GM10266 (cell line): ENCODE measurements at regions not wholly inside any gene's neighbourhood (a gene's known extent, or its start where the extent isn't known, plus 50 kb on each side); places are given as distances from the start of the nearest gene placed in this dataset.
"Not testable (repeated sequence)": the region's sequence is repeated elsewhere in the genome, so short reads cannot be mapped to it uniquely, and the experiment has no call there.

Experiments used
- DNase-seq: peaks from one replicate; pipeline ENCODE4 v3.0.0; 2012; ENCODE audit errors: extremely low spot score
- TF ChIP-seq, protein P1 (sequence below): IDR thresholded peaks from 2 replicates; pipeline ENCODE4 v1.5.1; 2012; ENCODE audit warnings: mild to moderate bottlenecking, low read depth; ENCODE audit not compliant: control insufficient read depth, insufficient read depth; ENCODE audit errors: missing control alignments

DNA sequence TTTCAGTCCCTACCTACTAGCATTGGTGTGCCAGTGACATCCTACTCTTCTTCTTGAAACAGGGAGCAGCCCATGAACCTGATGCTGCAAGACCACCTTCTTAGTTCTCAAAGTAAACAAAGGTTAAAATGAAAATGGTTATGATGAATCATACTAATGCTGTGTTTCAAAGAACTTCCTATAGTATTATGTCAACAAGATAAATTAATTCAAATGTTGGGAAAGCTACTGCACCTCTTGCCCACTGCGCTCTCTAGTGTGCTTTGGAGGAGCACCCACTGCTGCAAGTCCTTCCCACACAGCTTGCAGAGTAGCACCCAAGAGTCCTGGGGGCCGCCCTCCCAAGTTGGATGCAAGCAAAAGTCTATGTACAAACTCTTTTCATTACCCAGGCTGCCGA lies 81.1 kb downstream of the CD200R1L start:
- DNase-seq: no peak
- TF ChIP-seq, protein P1, sequence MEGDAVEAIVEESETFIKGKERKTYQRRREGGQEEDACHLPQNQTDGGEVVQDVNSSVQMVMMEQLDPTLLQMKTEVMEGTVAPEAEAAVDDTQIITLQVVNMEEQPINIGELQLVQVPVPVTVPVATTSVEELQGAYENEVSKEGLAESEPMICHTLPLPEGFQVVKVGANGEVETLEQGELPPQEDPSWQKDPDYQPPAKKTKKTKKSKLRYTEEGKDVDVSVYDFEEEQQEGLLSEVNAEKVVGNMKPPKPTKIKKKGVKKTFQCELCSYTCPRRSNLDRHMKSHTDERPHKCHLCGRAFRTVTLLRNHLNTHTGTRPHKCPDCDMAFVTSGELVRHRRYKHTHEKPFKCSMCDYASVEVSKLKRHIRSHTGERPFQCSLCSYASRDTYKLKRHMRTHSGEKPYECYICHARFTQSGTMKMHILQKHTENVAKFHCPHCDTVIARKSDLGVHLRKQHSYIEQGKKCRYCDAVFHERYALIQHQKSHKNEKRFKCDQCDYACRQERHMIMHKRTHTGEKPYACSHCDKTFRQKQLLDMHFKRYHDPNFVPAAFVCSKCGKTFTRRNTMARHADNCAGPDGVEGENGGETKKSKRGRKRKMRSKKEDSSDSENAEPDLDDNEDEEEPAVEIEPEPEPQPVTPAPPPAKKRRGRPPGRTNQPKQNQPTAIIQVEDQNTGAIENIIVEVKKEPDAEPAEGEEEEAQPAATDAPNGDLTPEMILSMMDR: no peak

DNA sequence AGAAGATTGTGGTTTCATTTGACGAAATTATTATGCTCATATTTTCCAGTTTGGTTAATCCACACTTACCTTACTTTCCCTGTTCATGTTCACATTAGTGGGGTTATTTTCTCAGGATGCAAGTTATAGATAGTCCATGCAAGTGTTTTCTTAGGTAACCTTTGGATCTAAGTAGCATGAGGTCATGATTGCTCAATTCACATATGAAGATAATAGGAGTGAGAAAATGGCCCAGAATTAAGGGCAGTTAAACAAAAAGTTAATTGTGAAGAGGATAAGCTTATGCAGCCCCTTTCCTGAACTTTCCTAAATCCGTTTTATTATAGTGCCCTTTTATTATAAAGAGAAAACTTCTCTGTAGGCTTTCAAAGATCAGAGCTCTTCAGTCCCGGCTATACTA lies 83.4 kb downstream of the CD200R1L start:
- TF ChIP-seq, protein P1: no peak

DNA sequence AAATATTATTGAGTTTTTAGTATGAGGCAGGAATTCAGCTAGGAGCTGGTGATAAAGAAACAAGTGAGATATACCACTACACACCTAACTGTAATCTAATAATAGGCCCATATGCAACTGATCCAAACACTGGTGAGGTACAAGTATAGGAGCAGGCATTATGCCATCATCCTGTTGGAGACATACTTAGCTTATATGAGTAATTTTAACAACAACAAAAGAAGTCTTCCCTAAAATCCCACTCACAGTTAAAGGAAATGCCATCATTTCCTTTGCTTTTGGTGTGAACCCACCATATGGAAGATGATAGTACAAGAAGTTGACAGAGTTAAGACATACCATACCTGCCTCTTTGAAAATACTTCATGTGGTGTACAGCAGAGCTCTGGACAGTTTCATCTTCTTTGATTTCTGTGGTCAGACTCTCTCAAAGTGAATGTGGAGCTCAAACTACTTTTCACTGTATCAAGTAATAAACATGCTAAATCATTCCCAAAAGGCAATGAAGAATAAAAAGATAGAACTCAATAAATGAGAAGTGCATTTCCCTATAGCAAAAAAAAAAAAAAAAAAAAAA lies 85.5 kb downstream of the CD200R1L start:
- no peak for DNase-seq
- TF ChIP-seq, protein P1: no peak

More for the DNA sequence above, 83.4 kb downstream of the CD200R1L start:
- no peak for DNase-seq

DNA sequence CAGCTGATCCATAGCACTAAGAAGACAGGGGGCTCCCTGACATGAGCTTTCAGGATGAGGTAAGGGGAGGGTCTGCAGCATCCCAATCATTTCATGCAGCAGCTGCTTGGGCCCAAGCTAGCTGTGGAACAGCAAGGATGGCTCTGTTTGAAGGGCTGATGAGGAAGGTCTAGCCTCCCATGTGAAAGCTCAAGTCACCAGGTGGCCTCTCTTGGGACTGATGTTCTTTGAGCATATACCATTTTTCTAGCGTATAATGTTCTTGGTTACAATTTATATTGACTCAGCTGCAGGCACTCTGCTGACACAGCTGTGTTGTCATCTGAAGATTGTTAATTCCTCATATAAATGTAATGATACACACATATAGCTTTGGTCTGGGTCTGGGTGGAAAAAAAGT lies 87.0 kb downstream of the CD200R1L start:
- DNase-seq: no peak
- TF ChIP-seq, protein P1: no peak

DNA sequence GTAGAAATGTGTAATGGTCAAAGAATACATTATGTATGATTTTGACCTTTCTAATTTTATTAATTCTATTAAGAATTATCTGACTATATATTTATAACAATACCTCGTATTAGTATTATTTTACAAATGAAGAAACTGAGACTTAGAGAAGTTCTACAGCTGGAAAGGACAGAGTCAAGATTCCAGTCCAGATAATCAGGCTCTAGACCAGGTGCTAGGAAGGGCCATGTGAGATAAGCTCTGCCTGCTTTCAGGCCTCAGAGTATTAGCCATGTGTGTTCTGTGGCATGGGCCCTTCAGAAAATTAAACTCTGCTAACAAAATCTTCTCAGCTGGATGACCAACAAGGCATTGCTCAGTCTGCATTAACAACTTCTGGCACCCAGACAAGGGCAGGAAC lies 87.5 kb downstream of the CD200R1L start:
- TF ChIP-seq, protein P1: no peak
- no peak for DNase-seq

DNA sequence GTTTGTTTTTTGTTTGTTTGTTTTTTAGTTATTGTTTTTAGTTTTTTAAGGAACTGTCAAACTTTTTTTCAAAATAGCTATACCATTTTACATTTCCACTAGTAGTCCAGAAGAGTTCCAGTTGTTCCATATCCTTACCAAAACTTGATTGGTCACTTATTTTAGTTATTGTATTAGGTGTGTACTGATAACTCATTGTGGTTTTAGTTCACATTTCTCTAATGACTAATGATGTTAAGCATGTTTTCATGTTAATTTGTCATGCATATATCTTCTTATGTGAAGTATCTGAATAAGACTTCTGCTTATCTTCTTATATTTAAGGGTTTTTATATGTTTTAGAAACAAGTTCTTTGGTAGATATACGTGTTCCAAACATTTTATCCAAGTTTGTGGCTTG lies 89.5 kb downstream of the CD200R1L start:
- no peak for DNase-seq
- TF ChIP-seq, protein P1: no peak

DNA sequence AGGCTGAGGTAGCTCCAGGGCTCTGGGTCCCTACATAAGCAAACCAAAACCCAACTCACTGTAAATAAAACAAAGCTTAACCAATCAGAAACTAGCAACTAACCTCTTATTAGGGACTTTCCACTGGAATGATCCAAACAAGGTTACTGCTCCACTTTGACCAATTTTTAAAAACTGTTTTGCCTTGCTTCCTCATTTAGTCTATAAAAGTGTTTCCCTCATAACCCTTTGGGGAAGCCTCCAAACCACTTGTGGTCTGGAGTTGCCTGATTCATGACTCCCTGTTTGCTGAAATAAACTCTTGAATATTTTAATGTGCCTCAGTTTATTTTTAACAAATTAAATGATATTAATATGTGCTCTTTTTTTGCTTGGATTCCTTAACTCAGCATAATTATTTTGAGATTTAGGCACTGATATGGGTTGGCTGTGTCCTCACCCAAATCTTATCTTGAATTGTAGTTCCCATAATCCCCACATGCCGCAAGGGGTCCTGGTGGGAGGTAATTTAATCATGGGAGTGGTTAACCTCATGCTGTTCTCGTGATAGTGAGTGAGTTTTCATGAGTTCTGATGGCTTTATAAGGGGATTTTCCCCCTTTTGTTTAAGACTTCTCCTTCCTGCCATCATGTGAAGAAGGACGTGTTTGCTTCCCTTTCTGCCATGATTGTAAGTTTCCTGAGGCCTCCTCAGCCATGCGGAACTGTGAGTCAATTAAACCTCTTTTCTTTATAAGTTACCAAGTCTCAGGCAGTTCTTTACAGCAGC lies 90.6 kb downstream of the CD200R1L start:
- DNase-seq: no peak
- TF ChIP-seq, protein P1: no peak

DNA sequence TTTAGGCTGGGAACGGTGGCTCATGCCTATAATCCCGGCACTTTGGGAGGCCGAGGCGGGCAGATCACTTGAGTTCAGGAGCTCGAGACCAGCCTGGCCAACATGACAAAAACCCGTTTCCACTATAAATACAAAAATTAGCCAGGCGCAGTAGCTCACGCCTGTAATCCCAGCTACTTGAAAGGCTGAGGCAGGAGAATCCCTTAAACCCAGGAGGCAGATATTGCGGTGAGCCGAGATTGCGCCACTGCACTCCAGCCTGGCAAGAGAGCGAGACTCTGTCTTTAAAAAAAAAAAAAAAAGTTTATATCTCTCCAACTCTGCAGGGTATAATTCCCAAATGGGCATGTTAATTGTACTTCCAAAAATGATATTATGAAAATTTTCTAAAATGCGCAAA lies 91.6 kb downstream of the CD200R1L start:
- not testable (repeated sequence) for DNase-seq
